Activated naive CD4-positive, alpha-beta T cell treated with Interleukin-2 at 50 U/mL for 16 hours (primary cell): ENCODE measurements at regions not wholly inside any gene's neighbourhood (a gene's known extent, or its start where the extent isn't known, plus 50 kb on each side); places are given as distances from the start of the nearest gene placed in this dataset.
A peak's percentile ranks its signal among the peaks of the same experiment; 100 is the strongest.

Experiments
- DNase-seq: peaks from one replicate; pipeline ENCODE4 v3.0.0-alpha.2; 2020

GRCh38 chr20:39890697-39891096, 798.3 kb downstream of the MAFB start:
- no peak for DNase-seq

- no peak for DNase-seq
Measured at GRCh38 chr20:39888310-39888709, 800.7 kb downstream of the MAFB start.

- no peak for DNase-seq
Measured at GRCh38 chr20:39886650-39887190, 802.3 kb downstream of the MAFB start.

GRCh38 chr20:39885975-39886649, 802.9 kb downstream of the MAFB start:
- no peak for DNase-seq

- DNase-seq = no peak
Measured at GRCh38 chr20:39882806-39883205, 806.2 kb downstream of the MAFB start.

GRCh38 chr20:39880890-39881289, 808.1 kb downstream of the MAFB start:
- no peak for DNase-seq

- DNase-seq = no peak
Measured at GRCh38 chr20:39879296-39879695, 809.7 kb downstream of the MAFB start.

GRCh38 chr20:39878809-39879208, 810.2 kb downstream of the MAFB start:
- no peak for DNase-seq

- no peak for DNase-seq
Measured at GRCh38 chr20:39878320-39878719, 810.7 kb downstream of the MAFB start.

- DNase-seq = no peak
Measured at GRCh38 chr20:39877788-39878187, 811.2 kb downstream of the MAFB start.

GRCh38 chr20:39876976-39877635, 811.9 kb downstream of the MAFB start:
- DNase-seq = no peak

GRCh38 chr20:39875492-39876110, 813.4 kb downstream of the MAFB start:
- DNase-seq = no peak

- DNase-seq = peak; percentile 1
Measured at GRCh38 chr20:39874049-39874893, 814.8 kb downstream of the MAFB start.

GRCh38 chr20:39873286-39873685, 815.8 kb downstream of the MAFB start:
- DNase-seq = no peak

GRCh38 chr20:39871013-39871412, 818.0 kb downstream of the MAFB start:
- no peak for DNase-seq

GRCh38 chr20:39865446-39865845, 823.6 kb downstream of the MAFB start:
- DNase-seq = no peak

GRCh38 chr20:39862470-39862891, 826.6 kb downstream of the MAFB start:
- DNase-seq = no peak

- no peak for DNase-seq
Measured at GRCh38 chr20:39861381-39861780, 827.7 kb downstream of the MAFB start.

GRCh38 chr20:39857835-39858234, 831.2 kb downstream of the MAFB start:
- no peak for DNase-seq

- no peak for DNase-seq
Measured at GRCh38 chr20:39857187-39857586, 831.8 kb downstream of the MAFB start.

- no peak for DNase-seq
Measured at GRCh38 chr20:39855799-39856198, 833.2 kb downstream of the MAFB start.

- no peak for DNase-seq
Measured at GRCh38 chr20:39855056-39855455, 834.0 kb downstream of the MAFB start.

- DNase-seq = no peak
Measured at GRCh38 chr20:39853636-39854035, 835.4 kb downstream of the MAFB start.
